Suprapubic skin (tissue), 4 donors: ENCODE measurements at regions not wholly inside any gene's neighbourhood (a gene's known extent, or its start where the extent isn't known, plus 50 kb on each side); places are given as distances from the start of the nearest gene placed in this dataset.
A peak's percentile ranks its signal among the peaks of the same experiment; 100 is the strongest.
"Not testable (repeated sequence)": the region's sequence is repeated elsewhere in the genome, so short reads cannot be mapped to it uniquely, and the experiment has no call there.

Source experiments
- DNase-seq, 2 donors: peaks; one replicate each; pipeline ENCODE4 v3.0.0-alpha.2; 2019; ENCODE audit warnings: low spot score in 2 of 2
- H3K27ac ChIP-seq: fragments of 200-600 bp; sonication (generic); one replicate; pipeline ENCODE4 v1.5.1; 2019
- H3K27me3 ChIP-seq: fragments of 200-600 bp; sonication (generic); one replicate; pipeline ENCODE4 v1.5.1; 2019
- H3K36me3 ChIP-seq: fragments of 200-600 bp; sonication (generic); one replicate; pipeline ENCODE4 v1.5.1; 2019
- H3K4me1 ChIP-seq: fragments of 200-600 bp; sonication (generic); one replicate; pipeline ENCODE4 v1.5.1; 2019
- H3K4me3 ChIP-seq: fragments of 200-600 bp; sonication (generic); one replicate; pipeline ENCODE4 v1.5.1; 2019; ENCODE audit warnings: mild to moderate bottlenecking
- H3K9me3 ChIP-seq: fragments of 200-600 bp; sonication (generic); one replicate; pipeline ENCODE4 v1.5.1; 2019
- EP300 ChIP-seq: sonication (generic); formaldehyde crosslinking; IDR thresholded peaks from one replicate; pipeline ENCODE4 v1.6.1; 2017; ENCODE audit warnings: antibody characterized with exemption
- POLR2A ChIP-seq, 2 donors: fragments of 450-650 bp; IDR thresholded peaks; one replicate each; pipeline ENCODE4 v1.6.1; 2017; ENCODE audit warnings: antibody characterized with exemption in 2 of 2, mild to moderate bottlenecking in 2 of 2, moderate library complexity in 2 of 2
- POLR2AphosphoS5 ChIP-seq, 3 donors: sonication (generic); formaldehyde crosslinking; IDR thresholded peaks; one replicate each; pipeline ENCODE4 v1.6.1; 2017; ENCODE audit warnings: antibody characterized with exemption in 3 of 3
- WGBS: methylation state at CpG from one replicate; pipeline ENCODE4 v1.1.5; 2018; 5-methylcytosine and 5-hydroxymethylcytosine counted together
- TF ChIP-seq, protein P1 (sequence below), 2 donors: fragments of 200-600 bp in 1 of 2; fragments of 450-650 bp in 1 of 2; sonication (generic) in 1 of 2; IDR thresholded peaks; one replicate each; pipeline ENCODE4 v1.5.1; 2016 to 2019; ENCODE audit warnings: antibody characterized with exemption in 2 of 2, mild to moderate bottlenecking in 1 of 2, moderate library complexity in 1 of 2

DNA sequence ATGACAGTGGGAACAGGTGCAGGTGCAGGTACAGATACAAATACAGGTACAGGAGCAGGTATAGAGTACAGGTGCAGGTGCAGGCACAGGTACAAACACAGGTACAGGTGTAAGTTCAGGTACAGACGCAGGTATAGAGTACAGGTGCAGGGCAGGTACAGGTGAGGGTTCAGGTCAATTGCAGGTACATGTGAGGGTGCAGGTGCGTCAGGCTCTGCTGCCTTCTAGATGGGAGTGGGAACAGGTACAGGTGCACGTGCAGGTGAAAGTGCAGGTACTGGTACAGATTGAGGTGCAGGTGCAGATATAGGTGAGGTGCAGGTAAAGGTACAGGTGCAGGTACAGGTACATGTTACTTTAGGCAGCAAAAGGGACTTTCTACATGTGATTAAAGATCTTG lies 85.7 kb downstream of the CRLF2 start:
- Histone ChIP-seq H3K4me3 (no peak overlapping the region), H3K36me3 (no peaks in the 10 kb centered on the region), H3K27ac (no peak overlapping the region), H3K9me3 (no peaks in the 10 kb centered on the region), H3K4me1 (no peaks in the 10 kb centered on the region), H3K27me3 (peaks cover 8% of the 10 kb centered on the region)
- WGBS: 88% methylated on average over 3 of the region's 3 CpGs
- TF ChIP-seq, protein P1, sequence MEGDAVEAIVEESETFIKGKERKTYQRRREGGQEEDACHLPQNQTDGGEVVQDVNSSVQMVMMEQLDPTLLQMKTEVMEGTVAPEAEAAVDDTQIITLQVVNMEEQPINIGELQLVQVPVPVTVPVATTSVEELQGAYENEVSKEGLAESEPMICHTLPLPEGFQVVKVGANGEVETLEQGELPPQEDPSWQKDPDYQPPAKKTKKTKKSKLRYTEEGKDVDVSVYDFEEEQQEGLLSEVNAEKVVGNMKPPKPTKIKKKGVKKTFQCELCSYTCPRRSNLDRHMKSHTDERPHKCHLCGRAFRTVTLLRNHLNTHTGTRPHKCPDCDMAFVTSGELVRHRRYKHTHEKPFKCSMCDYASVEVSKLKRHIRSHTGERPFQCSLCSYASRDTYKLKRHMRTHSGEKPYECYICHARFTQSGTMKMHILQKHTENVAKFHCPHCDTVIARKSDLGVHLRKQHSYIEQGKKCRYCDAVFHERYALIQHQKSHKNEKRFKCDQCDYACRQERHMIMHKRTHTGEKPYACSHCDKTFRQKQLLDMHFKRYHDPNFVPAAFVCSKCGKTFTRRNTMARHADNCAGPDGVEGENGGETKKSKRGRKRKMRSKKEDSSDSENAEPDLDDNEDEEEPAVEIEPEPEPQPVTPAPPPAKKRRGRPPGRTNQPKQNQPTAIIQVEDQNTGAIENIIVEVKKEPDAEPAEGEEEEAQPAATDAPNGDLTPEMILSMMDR (IDR thresholded peaks at IDR 0.05): no peak
- TF ChIP-seq POLR2AphosphoS5 (IDR thresholded peaks at IDR 0.05) (no peak), POLR2A (IDR thresholded peaks at IDR 0.05) (no peak), EP300 (no peak)
- DNase-seq: peak in 1 of 2 donors; percentile 56

DNA sequence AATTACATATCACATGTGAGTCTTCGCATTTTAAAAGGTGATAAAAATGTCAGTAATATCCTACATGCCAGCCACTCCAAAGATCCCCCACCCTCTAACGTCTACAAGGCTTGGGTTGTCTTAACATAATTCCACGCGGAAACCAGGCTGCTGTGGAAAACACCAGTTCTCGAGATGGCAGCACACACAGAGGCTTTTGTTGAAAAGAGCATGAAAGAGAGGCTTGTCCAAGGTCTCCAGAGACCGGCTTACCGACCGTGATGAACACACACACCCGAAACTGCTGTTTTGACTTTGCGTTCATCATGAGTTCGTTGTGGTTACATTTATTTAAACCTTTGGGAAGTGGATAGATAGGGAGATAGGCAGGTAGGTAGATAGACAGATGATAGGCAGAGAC lies 87.9 kb downstream of the CRLF2 start:
- Histone ChIP-seq H3K4me3 (no peak overlapping the region), H3K9me3 (no peaks in the 10 kb centered on the region), H3K27me3 (peaks cover 13% of the 10 kb centered on the region), H3K36me3 (no peaks in the 10 kb centered on the region), H3K27ac (no peak overlapping the region), H3K4me1 (no peaks in the 10 kb centered on the region)
- peak in 1 of 2 donors; percentile 16 for DNase-seq
- TF ChIP-seq EP300: no peak
- TF ChIP-seq POLR2AphosphoS5 (IDR thresholded peaks at IDR 0.05): no peak
- TF ChIP-seq POLR2A (IDR thresholded peaks at IDR 0.05): no peak
- TF ChIP-seq, protein P1 (IDR thresholded peaks at IDR 0.05): no peak
- WGBS: 73% methylated on average over 11 of the region's 11 CpGs

DNA sequence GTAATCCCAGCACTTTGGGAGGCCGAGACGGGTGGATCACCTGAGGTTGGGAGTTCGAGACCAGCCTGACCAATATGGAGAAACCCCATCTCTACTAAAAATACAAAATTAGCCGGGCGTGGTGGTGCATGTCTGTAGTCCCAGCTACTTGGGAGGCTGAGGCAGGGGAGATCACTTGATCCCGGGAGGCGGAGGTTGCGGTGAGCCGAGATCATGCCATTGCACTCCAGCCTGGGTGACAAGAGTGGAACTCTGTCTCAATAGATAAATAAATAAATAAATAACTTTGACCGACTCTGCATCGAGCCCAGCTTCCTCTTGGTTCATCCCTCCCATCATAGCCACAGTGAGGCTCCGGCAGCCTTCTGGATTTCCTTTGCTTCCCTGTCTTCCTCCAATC lies 89.6 kb downstream of the CRLF2 start:
- peak in 1 of 2 donors; percentile 37 for DNase-seq
- H3K27ac ChIP-seq, H3K9me3 ChIP-seq, H3K4me1 ChIP-seq, H3K36me3 ChIP-seq, H3K4me3 ChIP-seq: not testable (repeated sequence)
- peaks cover 13% of the 10 kb centered on the region for H3K27me3 ChIP-seq
- WGBS: 93% methylated on average over 12 of the region's 12 CpGs

DNA sequence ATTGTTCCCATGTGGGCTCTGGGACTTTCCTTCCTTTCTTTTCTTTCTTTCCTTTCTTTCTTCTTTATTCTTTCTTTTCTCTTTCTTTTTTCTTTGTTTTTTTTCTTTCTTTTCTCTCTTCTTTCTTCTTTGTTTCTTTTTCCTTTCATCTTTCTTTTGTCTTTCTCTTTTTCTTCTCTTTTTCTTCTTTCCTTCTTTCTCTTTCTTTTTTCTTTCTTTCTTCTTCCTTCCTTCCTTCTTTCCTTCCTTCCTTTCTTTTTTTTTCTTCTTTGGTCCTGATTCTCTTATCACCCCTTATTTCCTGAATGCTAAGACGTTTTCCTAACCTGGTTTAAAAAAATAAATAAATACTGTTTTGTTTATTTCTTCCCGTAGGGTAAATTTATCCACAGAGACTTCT lies 93.2 kb downstream of the CRLF2 start:
- 45% methylated on average over 2 of the region's 2 CpGs for WGBS
- H3K9me3 ChIP-seq: no peaks in the 10 kb centered on the region

DNA sequence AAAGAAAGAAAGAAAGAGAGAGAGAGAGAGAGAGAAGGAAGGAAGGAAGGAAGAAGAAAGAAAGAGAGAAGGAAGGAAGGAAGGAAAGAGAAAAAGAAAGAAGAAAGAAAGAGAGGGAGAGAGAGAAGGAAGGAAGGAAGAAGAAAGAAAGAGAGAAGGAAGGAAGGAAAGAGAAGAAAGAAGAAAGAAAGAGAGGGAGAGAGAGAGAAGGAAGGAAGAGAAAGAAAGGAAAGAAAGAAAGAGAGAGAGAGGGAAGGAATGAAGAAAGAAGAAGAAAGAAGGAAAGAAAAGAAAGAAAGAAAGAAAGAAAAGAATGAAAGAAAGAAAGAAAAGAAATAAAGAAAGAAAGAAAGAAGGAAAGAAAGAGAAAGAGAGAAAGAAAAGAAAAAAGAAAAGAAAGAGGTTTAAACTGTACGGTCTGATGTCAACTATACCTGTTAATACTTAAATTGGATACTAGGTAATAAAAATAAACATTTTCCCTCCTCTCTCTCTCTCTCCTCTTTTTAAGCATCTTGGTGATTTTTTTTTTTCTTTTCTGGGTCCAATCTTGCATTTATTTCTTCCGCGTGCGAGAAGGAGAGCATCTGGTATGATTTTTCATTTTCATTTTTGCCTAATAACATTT lies 93.8 kb downstream of the CRLF2 start:
- Histone ChIP-seq H3K36me3 (no peaks in the 10 kb centered on the region), H3K27me3 (peaks cover 13% of the 10 kb centered on the region), H3K9me3 (no peaks in the 10 kb centered on the region), H3K27ac (no peak overlapping the region), H3K4me1 (no peaks in the 10 kb centered on the region), H3K4me3 (no peak overlapping the region)
- TF ChIP-seq, protein P1 (IDR thresholded peaks at IDR 0.05): no peak
- TF ChIP-seq EP300 (no peak), POLR2AphosphoS5 (IDR thresholded peaks at IDR 0.05) (no peak), POLR2A (IDR thresholded peaks at IDR 0.05) (no peak)
- 69% methylated on average over 4 of the region's 4 CpGs for WGBS
- DNase-seq: no peak

More for the DNA sequence above, 93.2 kb downstream of the CRLF2 start:
- no peaks in the 10 kb centered on the region for H3K36me3 ChIP-seq
- peaks cover 13% of the 10 kb centered on the region for H3K27me3 ChIP-seq
- TF ChIP-seq POLR2A (IDR thresholded peaks at IDR 0.05): no peak
- TF ChIP-seq, protein P1 (IDR thresholded peaks at IDR 0.05): no peak
- no peak for TF ChIP-seq EP300
- no peak for TF ChIP-seq POLR2AphosphoS5 (IDR thresholded peaks at IDR 0.05)
- no peak overlapping the region for H3K27ac ChIP-seq
- no peaks in the 10 kb centered on the region for H3K4me1 ChIP-seq
- no peak for DNase-seq
- H3K4me3 ChIP-seq: no peak overlapping the region

DNA sequence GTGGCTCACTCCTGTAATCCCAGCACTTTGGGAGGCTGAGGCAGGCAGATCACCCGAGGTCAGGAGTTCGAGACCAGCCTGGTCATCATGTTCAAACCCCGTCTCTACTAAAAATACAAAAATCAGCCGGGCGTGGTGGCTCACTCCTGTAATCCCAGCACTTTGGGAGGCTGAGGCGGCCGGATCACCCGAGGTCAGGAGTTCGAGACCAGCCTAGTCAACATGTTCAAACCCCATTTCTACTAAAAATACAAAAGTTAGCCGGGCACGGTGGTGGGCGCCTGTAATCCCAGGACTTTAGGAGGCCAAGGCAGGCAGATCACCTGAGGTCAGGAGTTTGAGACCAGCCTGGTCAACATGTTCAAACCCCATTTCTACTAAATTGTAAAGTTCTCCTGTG lies 97.0 kb downstream of the CRLF2 start:
- H3K27me3 ChIP-seq: peaks cover 15% of the 10 kb centered on the region
- not testable (repeated sequence) for H3K4me3 ChIP-seq, H3K9me3 ChIP-seq, H3K4me1 ChIP-seq, H3K27ac ChIP-seq, H3K36me3 ChIP-seq
- WGBS: 85% methylated on average over 8 of the region's 12 CpGs
- DNase-seq: peak; percentile 24 to 54
